Cardiac septum (tissue), 1 donor: ENCODE measurements at regions not wholly inside any gene's neighbourhood (a gene's known extent, or its start where the extent isn't known, plus 50 kb on each side); places are given as distances from the start of the nearest gene placed in this dataset.

Source experiments
- DNase-seq: peaks from one replicate; pipeline ENCODE4 v3.0.0-alpha.2; 2020; ENCODE audit warnings: low spot score
- intact Hi-C: fragments of 100-400 bp; cut with DNase I; formaldehyde crosslinking; loops from one replicate; pipeline ENCODE4 v1.14.0; 2022
- donor health status: DM: no; HTN: no; CAD: no.

DNA sequence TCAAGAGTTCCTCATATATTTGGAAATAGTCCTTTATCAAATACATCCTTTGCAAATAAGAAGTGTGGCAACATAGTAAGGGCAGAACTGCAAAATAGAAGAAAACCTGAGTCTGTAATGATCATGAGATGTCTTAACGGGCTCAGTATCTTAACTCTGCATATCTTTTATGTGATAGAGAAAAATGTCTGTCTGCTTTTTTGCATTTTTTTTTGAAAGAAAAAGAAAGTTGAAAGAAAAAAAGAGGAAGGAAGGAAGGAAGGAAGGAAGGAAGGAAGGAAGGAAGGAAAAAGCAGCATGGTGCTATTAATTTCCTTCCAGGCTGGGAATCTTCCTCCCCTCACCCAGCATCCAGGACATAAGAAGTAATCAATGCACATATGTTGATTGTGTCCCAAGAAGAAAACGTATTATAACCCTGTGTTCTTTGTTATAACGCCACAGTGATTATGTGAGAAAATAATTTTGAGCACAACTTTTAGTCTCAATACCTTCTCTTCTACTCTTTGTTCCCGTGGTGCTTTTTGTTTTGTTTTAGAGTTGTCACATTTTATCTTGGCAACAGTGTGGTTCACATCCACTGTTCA is 58.7 kb upstream of the PCSK2 start:
- intact Hi-C loops: no loop called here
- DNase-seq: no peak

DNA sequence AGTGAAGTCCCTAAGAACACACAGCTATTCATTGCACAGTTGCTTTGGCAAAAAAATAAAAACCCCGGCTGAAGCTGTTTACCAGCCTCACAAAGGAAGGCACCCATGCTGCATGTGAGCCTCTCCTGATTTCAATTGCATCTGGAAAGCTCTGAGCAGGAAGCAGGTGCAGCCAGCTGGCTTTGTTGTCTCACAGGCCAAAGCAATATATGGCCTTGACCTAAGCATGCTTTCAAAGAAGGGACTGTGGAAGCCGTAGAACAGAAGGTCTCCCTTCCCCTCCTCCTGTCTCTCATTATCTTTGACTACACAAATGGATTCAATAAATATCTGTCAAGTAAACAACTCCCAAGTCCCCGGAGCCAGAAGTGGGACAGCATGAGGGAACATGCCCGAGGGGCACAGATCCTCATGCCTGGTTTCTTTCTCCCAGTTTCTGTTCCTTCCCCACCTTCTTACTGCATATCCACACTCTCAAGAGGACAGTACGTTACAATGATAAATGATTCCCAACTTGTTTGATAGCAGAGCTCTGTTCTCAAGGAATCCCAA is 57.2 kb upstream of the PCSK2 start:
- no peak for DNase-seq
- intact Hi-C loops: no loop called here

DNA sequence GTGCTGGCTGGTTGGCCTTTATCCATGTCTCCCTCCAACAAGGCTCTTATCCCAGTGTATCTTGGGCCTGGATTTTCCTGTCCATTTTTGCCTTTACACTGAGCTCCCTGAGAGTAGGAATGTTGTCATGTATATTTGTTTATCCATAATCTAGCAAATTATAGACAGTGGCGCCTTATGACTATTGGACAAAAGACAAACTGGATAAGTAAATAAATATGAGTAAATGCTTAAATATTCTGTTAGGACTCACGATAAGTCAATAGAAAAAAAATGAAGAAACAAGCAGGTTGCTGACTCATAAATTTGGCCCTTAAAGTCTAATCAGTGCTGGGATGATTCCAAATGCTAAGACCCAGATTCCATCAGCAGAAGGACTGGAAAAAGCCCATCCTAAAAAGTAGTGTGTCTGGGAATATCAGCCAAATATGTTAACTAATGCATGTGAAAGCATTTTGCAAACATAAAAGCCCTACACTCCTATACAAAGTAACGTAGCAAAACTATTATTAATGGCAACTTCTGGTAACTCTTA is 55.0 kb upstream of the PCSK2 start:
- no peak for DNase-seq
- intact Hi-C loops: no loop called here

DNA sequence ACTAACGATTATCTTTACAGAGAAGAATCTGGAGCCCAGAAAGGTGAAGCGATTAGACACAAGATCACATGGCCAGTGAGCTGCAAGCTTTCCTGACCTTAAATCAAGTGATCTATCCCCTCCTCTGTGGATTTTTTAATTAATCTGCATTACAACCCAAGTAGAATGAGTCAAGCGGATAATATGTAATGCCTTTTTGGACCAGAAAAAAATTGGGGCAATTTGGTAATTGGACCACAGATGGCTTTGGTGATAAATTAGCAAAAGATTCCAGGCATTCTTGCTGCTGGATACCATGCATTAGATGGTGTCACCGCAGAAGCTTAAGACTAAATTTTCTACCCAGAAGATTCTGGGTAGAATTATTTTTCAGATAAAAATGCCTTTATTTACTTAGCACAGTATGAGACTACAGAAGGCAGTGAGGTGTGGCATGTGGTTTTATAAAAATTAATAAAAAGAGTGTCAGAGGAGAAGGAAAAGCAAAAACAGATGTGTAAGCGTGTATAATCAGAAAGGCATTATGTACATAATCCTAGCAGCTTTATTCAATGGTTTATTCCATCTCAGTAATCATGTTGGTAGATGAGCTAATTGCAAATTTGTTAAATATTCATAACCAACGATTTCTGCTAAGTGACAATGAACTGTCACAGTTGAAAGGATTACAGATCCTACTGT is 53.9 kb upstream of the PCSK2 start:
- intact Hi-C loops: no loop called here
- no peak for DNase-seq
